IMR-90 (cell line): ENCODE measurements at regions not wholly inside any gene's neighbourhood (a gene's known extent, or its start where the extent isn't known, plus 50 kb on each side); places are given as distances from the start of the nearest gene placed in this dataset.

ENCODE experiments used
- ATAC-seq: fragments of 200-7000 bp; cut with Tn5 transposase; 2 replicates; pipeline ENCODE4 v1.9.1; 2020; ENCODE audit warnings: low read depth, mild to moderate bottlenecking, moderate library complexity
- BruUV-seq: library from RNA; stranded (reverse); fragments of 400-500 nt; replicated peaks from 2 replicates; lab custom pipeline; 2021; lab: Mats Ljungman, UMichigan
- CTCF ChIA-PET: fragments of 300-600 bp; formaldehyde crosslinking; extraction: SDS; loops from one replicate; lab custom pipeline; 2021; ENCODE audit warnings: antibody characterized with exemption; lab: Yijun Ruan, JAX
- POLR2A ChIA-PET: fragments of 300-600 bp; sonication (Branson Sonifier 250); formaldehyde crosslinking; loops from one replicate; lab custom pipeline; 2022; ENCODE audit warnings: antibody characterized with exemption; ENCODE audit not compliant: unreplicated experiment; lab: Charles Lee
- DNase-seq: peaks from one replicate; pipeline ENCODE4 v3.0.0; 2013
- H2AFZ ChIP-seq: replicated peaks from 2 replicates; pipeline ENCODE3; 2013; ENCODE audit warnings: low read length, mild to moderate bottlenecking; ENCODE audit not compliant: poor library complexity
- H2AK5ac ChIP-seq: 2 replicates; pipeline ENCODE4 v1.6.1; 2013; ENCODE audit warnings: low read depth, low read length, inconsistent platforms
- H2AK9ac ChIP-seq: replicated peaks from 2 replicates; pipeline ENCODE3; 2013; ENCODE audit warnings: mild to moderate bottlenecking, low read depth, low read length, moderate library complexity; ENCODE audit not compliant: poor library complexity
- H2BK120ac ChIP-seq: 2 replicates; pipeline ENCODE4 v1.6.1; 2013; ENCODE audit warnings: low read depth, low read length, inconsistent platforms
- H2BK15ac ChIP-seq: 3 replicates; pipeline ENCODE4 v1.6.1; 2013; ENCODE audit warnings: low read depth, low read length, inconsistent platforms
- H2BK20ac ChIP-seq: 2 replicates; pipeline ENCODE4 v1.6.1; 2013; ENCODE audit warnings: low read depth, mild to moderate bottlenecking, inconsistent platforms, low read length, moderate library complexity
- H2BK5ac ChIP-seq: 2 replicates; pipeline ENCODE4 v1.6.1; 2013; ENCODE audit warnings: mild to moderate bottlenecking, low read depth, low read length, inconsistent platforms; ENCODE audit not compliant: poor library complexity, severe bottlenecking
- H3K14ac ChIP-seq: replicated peaks from 2 replicates; pipeline ENCODE4 v1.6.1; 2013; ENCODE audit warnings: low read depth, low read length, inconsistent platforms
- H3K18ac ChIP-seq: 2 replicates; pipeline ENCODE4 v1.6.1; 2013; ENCODE audit warnings: low read depth, low read length, control low read depth
- H3K23ac ChIP-seq: 2 replicates; pipeline ENCODE4 v1.6.1; 2013; ENCODE audit warnings: low read depth, low read length, inconsistent platforms
- H3K27ac ChIP-seq: 2 replicates; pipeline ENCODE4 v1.5.1; 2013; ENCODE audit warnings: mild to moderate bottlenecking, control low read depth, low read length; ENCODE audit not compliant: insufficient read depth
- H3K27me3 ChIP-seq: 2 replicates; pipeline ENCODE4 v1.6.1; 2013; ENCODE audit warnings: low read length; ENCODE audit not compliant: control insufficient read depth, insufficient read depth
- H3K36me3 ChIP-seq: 2 replicates; pipeline ENCODE4 v1.6.1; 2013; ENCODE audit warnings: low read length, mixed read lengths; ENCODE audit not compliant: control insufficient read depth, insufficient read depth
- H3K4ac ChIP-seq: 2 replicates; pipeline ENCODE4 v1.6.1; 2013; ENCODE audit warnings: low read depth, low read length, inconsistent platforms
- H3K4me1 ChIP-seq: 2 replicates; pipeline ENCODE4 v1.6.1; 2013; ENCODE audit warnings: low read length, mixed read lengths; ENCODE audit not compliant: control insufficient read depth, insufficient read depth
- H3K4me2 ChIP-seq: 2 replicates; pipeline ENCODE4 v1.6.1; 2013; ENCODE audit warnings: low read depth, mild to moderate bottlenecking, control low read depth, low read length, moderate library complexity
- H3K4me3 ChIP-seq: 2 replicates; pipeline ENCODE4 v1.5.1; 2013; ENCODE audit warnings: low read depth, mild to moderate bottlenecking, control low read depth, low read length, moderate library complexity; ENCODE audit not compliant: insufficient read depth
- H3K56ac ChIP-seq: 2 replicates; pipeline ENCODE4 v1.6.1; 2013; ENCODE audit warnings: low read length, inconsistent platforms; ENCODE audit not compliant: insufficient read depth; ENCODE audit errors: extremely low read depth
- H3K79me1 ChIP-seq, 2 experiments: 2 replicates each; pipeline ENCODE4 v1.6.1; 2013; ENCODE audit warnings: low read length in 2 of 2, inconsistent platforms in 1 of 2, low read depth in 1 of 2
- H3K9ac ChIP-seq: 2 replicates; pipeline ENCODE4 v1.6.1; 2013; ENCODE audit warnings: low read depth, low read length, control low read depth
- H3K9me1 ChIP-seq: 2 replicates; pipeline ENCODE4 v1.6.1; 2013; ENCODE audit warnings: low read length, inconsistent platforms; ENCODE audit not compliant: insufficient read depth
- H3K9me3 ChIP-seq: 2 replicates; pipeline ENCODE4 v1.6.1; 2013; ENCODE audit warnings: low read length; ENCODE audit not compliant: control insufficient read depth, insufficient read depth
- H4K20me1 ChIP-seq: 2 replicates; pipeline ENCODE4 v1.6.1; 2013; ENCODE audit warnings: low read length, inconsistent platforms; ENCODE audit not compliant: insufficient read depth
- H4K5ac ChIP-seq: 2 replicates; pipeline ENCODE4 v1.6.1; 2013; ENCODE audit warnings: mild to moderate bottlenecking, low read depth, low read length, control low read depth
- H4K8ac ChIP-seq, 2 experiments: 2 replicates each; pipeline ENCODE4 v1.6.1; 2013; ENCODE audit warnings: low read depth in 2 of 2, low read length in 2 of 2, control low read depth in 1 of 2, inconsistent platforms in 1 of 2
- H4K91ac ChIP-seq: 2 replicates; pipeline ENCODE4 v1.6.1; 2013; ENCODE audit warnings: low read depth, low read length, inconsistent platforms; ENCODE audit not compliant: insufficient read depth
- BHLHE40 ChIP-seq: fragments of 150-350 bp; IDR thresholded peaks from 2 replicates; pipeline ENCODE4 v1.6.1; 2016; ENCODE audit warnings: mild to moderate bottlenecking, low read depth, low read length
- CEBPB ChIP-seq: IDR thresholded peaks from 2 replicates; pipeline ENCODE4 v1.6.1; 2012; ENCODE audit warnings: low read depth, low read length, improper control_type of control experiment
- CHD1 ChIP-seq: IDR thresholded peaks from 2 replicates; pipeline ENCODE4 v1.6.1; 2012; ENCODE audit warnings: low read depth, low read length, improper control_type of control experiment
- FOS ChIP-seq: fragments of 150-350 bp; IDR thresholded peaks from 2 replicates; pipeline ENCODE4 v1.6.1; 2016; ENCODE audit warnings: low read depth, low read length
- MAFK ChIP-seq: IDR thresholded peaks from 2 replicates; pipeline ENCODE4 v1.6.1; 2012; ENCODE audit warnings: low read depth, low read length, improper control_type of control experiment
- MAZ ChIP-seq: IDR thresholded peaks from 2 replicates; pipeline ENCODE4 v1.6.1; 2012; ENCODE audit warnings: low read depth, mild to moderate bottlenecking, low read length, improper control_type of control experiment, moderate library complexity, borderline replicate concordance
- MXI1 ChIP-seq: IDR thresholded peaks from 2 replicates; pipeline ENCODE4 v1.6.1; 2012; ENCODE audit warnings: low read depth, mild to moderate bottlenecking, low read length, moderate library complexity, borderline replicate concordance
- NFE2L2 ChIP-seq: fragments of 150-350 bp; IDR thresholded peaks from 2 replicates; pipeline ENCODE4 v1.6.1; 2016; ENCODE audit warnings: low read depth, mild to moderate bottlenecking, low read length
- POLR2A ChIP-seq: IDR thresholded peaks from 2 replicates; pipeline ENCODE4 v1.6.1; 2012; ENCODE audit warnings: mild to moderate bottlenecking, low read depth, low read length
- RAD21 ChIP-seq: IDR thresholded peaks from 2 replicates; pipeline ENCODE4 v1.6.1; 2012; ENCODE audit warnings: low read length, improper control_type of control experiment
- RCOR1 ChIP-seq: IDR thresholded peaks from 2 replicates; pipeline ENCODE4 v1.6.1; 2012; ENCODE audit warnings: mild to moderate bottlenecking, low read length, improper control_type of control experiment; ENCODE audit not compliant: insufficient replicate concordance
- RFX5 ChIP-seq: IDR thresholded peaks from 2 replicates; pipeline ENCODE4 v1.8.0; 2012; ENCODE audit warnings: low read depth, mild to moderate bottlenecking, low read length, moderate library complexity
- SMC3 ChIP-seq: fragments of 150-350 bp; IDR thresholded peaks from 2 replicates; pipeline ENCODE4 v1.6.1; 2016; ENCODE audit warnings: low read depth, mild to moderate bottlenecking, antibody characterized with exemption, low read length, moderate library complexity
- WGBS, 2 experiments: methylation state at CpG; one replicate each; pipeline versions ENCODE4 v1.1.5 to v1.1.7; 2013; ENCODE audit warnings: missing lambda C conversion rate in 2 of 2; ENCODE audit not compliant: insufficient read length in 1 of 2; ENCODE audit errors: extremely low coverage in 2 of 2; 5-methylcytosine and 5-hydroxymethylcytosine counted together
- dilution Hi-C: fragments of 300-500 bp; cut with HindIII; formaldehyde crosslinking; loops from one replicate; pipeline ENCODE4 v1.14.3; 2018; ENCODE audit warnings: low sequenced_read_pairs; ENCODE audit not compliant: unreplicated experiment
- in situ Hi-C: fragments of 300-500 bp; cut with MboI; formaldehyde crosslinking; loops from 3 replicates; pipeline ENCODE4 v1.14.3; 2019; ENCODE audit warnings: low sequenced_read_pairs, inconsistent platforms, mixed read lengths
- intact Hi-C: fragments of 100-400 bp; cut with micrococcal nuclease; formaldehyde crosslinking; loops from 2 replicates; pipeline ENCODE4 v1.10.0; 2022
- TF ChIP-seq, protein P1 (sequence below): fragments of 150-350 bp; IDR thresholded peaks from 2 replicates; pipeline ENCODE4 v1.6.1; 2016; ENCODE audit warnings: low read depth, mild to moderate bottlenecking, low read length, moderate library complexity, borderline replicate concordance
- TF ChIP-seq, protein P2 (sequence below): fragments of 150-350 bp; IDR thresholded peaks from 2 replicates; pipeline ENCODE4 v1.6.1; 2017; ENCODE audit warnings: mild to moderate bottlenecking, antibody characterized with exemption, low read length, low read depth
- TF ChIP-seq, protein P3 (sequence below): conservative IDR thresholded peaks from 2 replicates; pipeline ENCODE4 v1.5.1; 2012; ENCODE audit warnings: mild to moderate bottlenecking, low read depth, low read length, improper control_type of control experiment

- no peak overlapping the region for H2AFZ ChIP-seq
- H3K56ac ChIP-seq = no peak overlapping the region
- H3K4me1 ChIP-seq = no peaks in the 10 kb centered on the region
- H3K4ac ChIP-seq = no peak overlapping the region
- no peak for TF ChIP-seq MAZ
- TF ChIP-seq RAD21 = no peak
- TF ChIP-seq CHD1 = no peak
- TF ChIP-seq RCOR1 = no peak
- no peak for TF ChIP-seq BHLHE40
- TF ChIP-seq, protein P1, sequence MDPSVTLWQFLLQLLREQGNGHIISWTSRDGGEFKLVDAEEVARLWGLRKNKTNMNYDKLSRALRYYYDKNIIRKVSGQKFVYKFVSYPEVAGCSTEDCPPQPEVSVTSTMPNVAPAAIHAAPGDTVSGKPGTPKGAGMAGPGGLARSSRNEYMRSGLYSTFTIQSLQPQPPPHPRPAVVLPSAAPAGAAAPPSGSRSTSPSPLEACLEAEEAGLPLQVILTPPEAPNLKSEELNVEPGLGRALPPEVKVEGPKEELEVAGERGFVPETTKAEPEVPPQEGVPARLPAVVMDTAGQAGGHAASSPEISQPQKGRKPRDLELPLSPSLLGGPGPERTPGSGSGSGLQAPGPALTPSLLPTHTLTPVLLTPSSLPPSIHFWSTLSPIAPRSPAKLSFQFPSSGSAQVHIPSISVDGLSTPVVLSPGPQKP = no peak
- no peak for TF ChIP-seq MXI1
- TF ChIP-seq, protein P2, sequence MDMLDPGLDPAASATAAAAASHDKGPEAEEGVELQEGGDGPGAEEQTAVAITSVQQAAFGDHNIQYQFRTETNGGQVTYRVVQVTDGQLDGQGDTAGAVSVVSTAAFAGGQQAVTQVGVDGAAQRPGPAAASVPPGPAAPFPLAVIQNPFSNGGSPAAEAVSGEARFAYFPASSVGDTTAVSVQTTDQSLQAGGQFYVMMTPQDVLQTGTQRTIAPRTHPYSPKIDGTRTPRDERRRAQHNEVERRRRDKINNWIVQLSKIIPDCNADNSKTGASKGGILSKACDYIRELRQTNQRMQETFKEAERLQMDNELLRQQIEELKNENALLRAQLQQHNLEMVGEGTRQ = no peak
- no peak for TF ChIP-seq NFE2L2
- TF ChIP-seq SMC3 = no peak
- no peak for TF ChIP-seq RFX5
- no peak for TF ChIP-seq CEBPB
- no peak for TF ChIP-seq MAFK
- TF ChIP-seq POLR2A = no peak
- TF ChIP-seq, protein P3, sequence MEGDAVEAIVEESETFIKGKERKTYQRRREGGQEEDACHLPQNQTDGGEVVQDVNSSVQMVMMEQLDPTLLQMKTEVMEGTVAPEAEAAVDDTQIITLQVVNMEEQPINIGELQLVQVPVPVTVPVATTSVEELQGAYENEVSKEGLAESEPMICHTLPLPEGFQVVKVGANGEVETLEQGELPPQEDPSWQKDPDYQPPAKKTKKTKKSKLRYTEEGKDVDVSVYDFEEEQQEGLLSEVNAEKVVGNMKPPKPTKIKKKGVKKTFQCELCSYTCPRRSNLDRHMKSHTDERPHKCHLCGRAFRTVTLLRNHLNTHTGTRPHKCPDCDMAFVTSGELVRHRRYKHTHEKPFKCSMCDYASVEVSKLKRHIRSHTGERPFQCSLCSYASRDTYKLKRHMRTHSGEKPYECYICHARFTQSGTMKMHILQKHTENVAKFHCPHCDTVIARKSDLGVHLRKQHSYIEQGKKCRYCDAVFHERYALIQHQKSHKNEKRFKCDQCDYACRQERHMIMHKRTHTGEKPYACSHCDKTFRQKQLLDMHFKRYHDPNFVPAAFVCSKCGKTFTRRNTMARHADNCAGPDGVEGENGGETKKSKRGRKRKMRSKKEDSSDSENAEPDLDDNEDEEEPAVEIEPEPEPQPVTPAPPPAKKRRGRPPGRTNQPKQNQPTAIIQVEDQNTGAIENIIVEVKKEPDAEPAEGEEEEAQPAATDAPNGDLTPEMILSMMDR = no peak
- TF ChIP-seq FOS = no peak
- H3K36me3 ChIP-seq = no peaks in the 10 kb centered on the region
- H2BK15ac ChIP-seq = no peak overlapping the region
- peaks cover 3% of the 10 kb centered on the region; the same call in 1 of the 2 replicates for H3K9me3 ChIP-seq
- no peaks in the 10 kb centered on the region for H3K27me3 ChIP-seq
- no peak overlapping the region for H4K91ac ChIP-seq
- BruUV-seq = no TSS peak
- no peaks in the 10 kb centered on the region for H3K79me1 ChIP-seq
- WGBS, 2 experiments = no CpG with 5 or more reads among the region's 1 CpG
- ATAC-seq = no peak
- H3K23ac ChIP-seq = no peak overlapping the region
- H4K5ac ChIP-seq = no peak overlapping the region
- in situ Hi-C loops (no loop called here), dilution Hi-C loops (no loop called here), intact Hi-C loops (no loop called here)
- no peak overlapping the region for H4K8ac ChIP-seq
- H2AK5ac ChIP-seq = no peak overlapping the region
- DNase-seq = no peak
- H2BK120ac ChIP-seq = no peak overlapping the region
- H3K18ac ChIP-seq = no peak overlapping the region
- H3K4me3 ChIP-seq = no peak overlapping the region
- H3K9me1 ChIP-seq = no peaks in the 10 kb centered on the region
- no peak overlapping the region for H3K14ac ChIP-seq
- ChIA-PET CTCF (no interaction called here), POLR2A (no interaction called here)
- H4K20me1 ChIP-seq = no peaks in the 10 kb centered on the region
- H2BK5ac ChIP-seq = no peak overlapping the region
- no peak overlapping the region for H3K4me2 ChIP-seq
- no peak overlapping the region for H2BK20ac ChIP-seq
- no peak overlapping the region for H3K27ac ChIP-seq
- no peak overlapping the region for H3K9ac ChIP-seq
- no peak overlapping the region for H2AK9ac ChIP-seq
Observed at GRCh38 chr9:103899866-103900265, 194.2 kb upstream of the SMC2 start.
